ENCODE measurements at regions not wholly inside any gene's neighbourhood (a gene's known extent, or its start where the extent isn't known, plus 50 kb on each side); places are given as distances from the start of the nearest gene placed in this dataset.
A peak's percentile ranks its signal among the peaks of the same experiment; 100 is the strongest.

GRCh38 chr22:27558658-27559371 is 242.7 kb downstream of the MN1 start:
- Histone ChIP-seq H3K9me3 (no peaks in the 10 kb centered on the region), H3K27ac (no peak overlapping the region), H3K4me3 (no peak overlapping the region), H3K36me3 (no peaks in the 10 kb centered on the region), H3K4me1 (peaks cover 0 to 10% (median 3%) of the 10 kb centered on the region in 4 donors), H3K27me3 (no peaks in the 10 kb centered on the region)
- 73 to 84% (median 80%) methylated on average over 11 of the region's 11 CpGs for WGBS, 5 donors
- DNase-seq, result no peak
- TF ChIP-seq POLR2A (IDR thresholded peaks at IDR 0.05) (no peak), POLR2AphosphoS5 (IDR thresholded peaks at IDR 0.05) (no peak), EP300 (IDR thresholded peaks at IDR 0.05) (no peak), CTCF (IDR thresholded peaks at IDR 0.05) (no peak)
- intact Hi-C loops (cut with DNase I; ENCODE audit: low total_unique reads), result no loop called here

GRCh38 chr22:27560781-27561180 is 240.8 kb downstream of the MN1 start:
- Histone ChIP-seq H3K9me3 (no peaks in the 10 kb centered on the region), H3K27ac (no peak overlapping the region), H3K27me3 (no peaks in the 10 kb centered on the region), H3K4me3 (no peak overlapping the region), H3K36me3 (no peaks in the 10 kb centered on the region), H3K4me1 (no peaks in the 10 kb centered on the region)
- WGBS, 5 donors, result 74 to 89% (median 78%) methylated on average over 5 of the region's 5 CpGs
- DNase-seq, result no peak
- intact Hi-C loops (cut with DNase I; ENCODE audit: low total_unique reads), result no loop called here
- TF ChIP-seq POLR2AphosphoS5 (IDR thresholded peaks at IDR 0.05) (no peak), POLR2A (IDR thresholded peaks at IDR 0.05) (no peak)

GRCh38 chr22:27561286-27561904 is 240.2 kb downstream of the MN1 start:
- intact Hi-C loops (cut with DNase I; ENCODE audit: low total_unique reads), result no loop called here
- TF ChIP-seq CTCF (IDR thresholded peaks at IDR 0.05), result no peak
- no peak for TF ChIP-seq POLR2A (IDR thresholded peaks at IDR 0.05)
- TF ChIP-seq EP300 (IDR thresholded peaks at IDR 0.05), result no peak
- TF ChIP-seq POLR2AphosphoS5 (IDR thresholded peaks at IDR 0.05), result no peak
- DNase-seq, result peak in 1 of 2 donors; percentile 52
- Histone ChIP-seq H3K4me1 (no peaks in the 10 kb centered on the region), H3K27ac (no peak overlapping the region), H3K27me3 (no peaks in the 10 kb centered on the region), H3K36me3 (no peaks in the 10 kb centered on the region), H3K4me3 (no peak overlapping the region), H3K9me3 (no peaks in the 10 kb centered on the region)
- WGBS, 5 donors, result 61 to 76% (median 75%) methylated on average over 9 of the region's 9 CpGs

GRCh38 chr22:27564806-27565205 is 236.8 kb downstream of the MN1 start:
- Histone ChIP-seq H3K4me3 (no peak overlapping the region), H3K27me3 (no peaks in the 10 kb centered on the region), H3K9me3 (no peaks in the 10 kb centered on the region), H3K27ac (no peak overlapping the region), H3K36me3 (no peaks in the 10 kb centered on the region), H3K4me1 (no peaks in the 10 kb centered on the region)
- DNase-seq, result no peak
- intact Hi-C loops (cut with DNase I; ENCODE audit: low total_unique reads), result no loop called here
- WGBS, 5 donors, result 87 to 96% (median 94%) methylated on average over 2 of the region's 2 CpGs
- no peak for TF ChIP-seq POLR2AphosphoS5 (IDR thresholded peaks at IDR 0.05)
- no peak for TF ChIP-seq POLR2A (IDR thresholded peaks at IDR 0.05)
- no peak for TF ChIP-seq CTCF (IDR thresholded peaks at IDR 0.05)
- no peak for TF ChIP-seq EP300 (IDR thresholded peaks at IDR 0.05)

GRCh38 chr22:27566602-27567001 is 235.0 kb downstream of the MN1 start:
- H3K9me3 ChIP-seq, result peaks cover 0 to 2% (median 0%) of the 10 kb centered on the region in 4 donors
- WGBS, 5 donors, result 89 to 91% (median 89%) methylated on average over 9 of the region's 9 CpGs
- H3K36me3 ChIP-seq, result no peaks in the 10 kb centered on the region
- DNase-seq, result no peak
- peaks cover 0 to 7% (median 0%) of the 10 kb centered on the region in 3 donors for H3K27me3 ChIP-seq
- no peak overlapping the region for H3K4me3 ChIP-seq
- no peaks in the 10 kb centered on the region for H3K4me1 ChIP-seq
- no peak overlapping the region for H3K27ac ChIP-seq
- TF ChIP-seq EP300 (IDR thresholded peaks at IDR 0.05) (no peak), CTCF (IDR thresholded peaks at IDR 0.05) (no peak), POLR2AphosphoS5 (IDR thresholded peaks at IDR 0.05) (no peak), POLR2A (IDR thresholded peaks at IDR 0.05) (no peak)
- intact Hi-C loops (cut with DNase I; ENCODE audit: low total_unique reads), result no loop called here

All from stomach (tissue), 8 donors.